GM23338 (cell line): ENCODE measurements at regions not wholly inside any gene's neighbourhood (a gene's known extent, or its start where the extent isn't known, plus 50 kb on each side); places are given as distances from the start of the nearest gene placed in this dataset.
"Not testable (repeated sequence)": the region's sequence is repeated elsewhere in the genome, so short reads cannot be mapped to it uniquely, and the experiment has no call there.

Experiments
- ATAC-seq: fragments of 200-7000 bp; cut with Tn5 transposase; 3 replicates; pipeline ENCODE4 v1.9.1; 2020
- DNase-seq: peaks from one replicate; pipeline ENCODE4 v3.0.0-alpha.2; 2015; ENCODE audit warnings: low spot score
- H2AFZ ChIP-seq: fragments of 200-600 bp; sonication (generic); 2 replicates; pipeline ENCODE4 v1.8.0; 2016; ENCODE audit warnings: antibody characterized with exemption, mild to moderate bottlenecking, moderate library complexity
- H3F3A ChIP-seq: fragments of 200-600 bp; sonication (generic); replicated peaks from 2 replicates; pipeline ENCODE4 v1.8.0; 2017; ENCODE audit warnings: antibody characterized with exemption, mixed run types, low read depth
- H3K27ac ChIP-seq: fragments of 200-600 bp; sonication (generic); 2 replicates; pipeline ENCODE4 v1.6.1; 2016; ENCODE audit warnings: low read depth
- H3K27me3 ChIP-seq: fragments of 200-600 bp; sonication (generic); 2 replicates; pipeline ENCODE4 v1.8.0; 2016; ENCODE audit warnings: mild to moderate bottlenecking, mixed run types, moderate library complexity; ENCODE audit not compliant: insufficient read depth
- H3K36me3 ChIP-seq: fragments of 200-600 bp; sonication (generic); 2 replicates; pipeline ENCODE4 v1.8.0; 2016; ENCODE audit warnings: mild to moderate bottlenecking; ENCODE audit not compliant: insufficient read depth
- H3K4me1 ChIP-seq: fragments of 200-600 bp; sonication (generic); 2 replicates; pipeline ENCODE4 v1.8.0; 2016; ENCODE audit warnings: mild to moderate bottlenecking, moderate library complexity; ENCODE audit not compliant: insufficient read depth
- H3K4me2 ChIP-seq: fragments of 200-600 bp; sonication (generic); 2 replicates; pipeline ENCODE4 v1.7.1; 2017; ENCODE audit warnings: mixed run types
- H3K4me3 ChIP-seq: fragments of 200-600 bp; sonication (generic); 2 replicates; pipeline ENCODE4 v1.6.1; 2016; ENCODE audit warnings: mixed run types
- H3K79me2 ChIP-seq: fragments of 200-600 bp; sonication (generic); replicated peaks from 2 replicates; pipeline ENCODE4 v1.8.0; 2017; ENCODE audit warnings: mild to moderate bottlenecking; ENCODE audit not compliant: insufficient read depth
- H3K9me2 ChIP-seq: fragments of 200-600 bp; sonication (generic); 2 replicates; pipeline ENCODE4 v1.8.0; 2017; ENCODE audit not compliant: insufficient read depth
- H4K20me1 ChIP-seq: fragments of 200-600 bp; sonication (generic); replicated peaks from 2 replicates; pipeline ENCODE4 v1.8.0; 2017; ENCODE audit warnings: mild to moderate bottlenecking; ENCODE audit not compliant: insufficient read depth
- H3K27ac Mint-ChIP-seq: 2 replicates; pipeline ENCODE4 v1.8.0; 2020; ENCODE audit warnings: inconsistent platforms, mild to moderate bottlenecking, moderate library complexity, mixed read lengths
- H3K27me3 Mint-ChIP-seq: 3 replicates; pipeline ENCODE4 v1.8.0; 2022; ENCODE audit warnings: low read depth, mild to moderate bottlenecking, moderate library complexity, mixed read lengths, inconsistent platforms; ENCODE audit not compliant: insufficient read depth, poor library complexity
- H3K36me3 Mint-ChIP-seq: 3 replicates; pipeline ENCODE4 v1.8.0; 2021; ENCODE audit warnings: low read depth, mild to moderate bottlenecking, inconsistent platforms, moderate library complexity, mixed read lengths
- H3K4me1 Mint-ChIP-seq: 3 replicates; pipeline ENCODE4 v1.8.0; 2020; ENCODE audit warnings: mild to moderate bottlenecking, inconsistent platforms, mixed read lengths
- H3K4me3 Mint-ChIP-seq: 3 replicates; pipeline ENCODE4 v1.8.0; 2021; ENCODE audit warnings: moderate library complexity, mild to moderate bottlenecking, inconsistent platforms, mixed read lengths
- H3K9me3 Mint-ChIP-seq: 3 replicates; pipeline ENCODE4 v1.8.0; 2020; ENCODE audit warnings: moderate library complexity, mild to moderate bottlenecking, inconsistent platforms, mixed read lengths

GRCh38 chr9:67492028-67492427 is 366.7 kb upstream of the ANKRD20A1 start:
- not testable (repeated sequence) for H3K27ac ChIP-seq, H3K9me3 Mint-ChIP-seq, H3K4me3 ChIP-seq, H3K36me3 Mint-ChIP-seq, DNase-seq, H3K36me3 ChIP-seq, H3K79me2 ChIP-seq, H3K27me3 Mint-ChIP-seq, ATAC-seq, H3K9me2 ChIP-seq, H3K4me1 ChIP-seq, H3F3A ChIP-seq, H3K27ac Mint-ChIP-seq, H3K4me2 ChIP-seq, H3K4me3 Mint-ChIP-seq, H4K20me1 ChIP-seq, H3K27me3 ChIP-seq, H2AFZ ChIP-seq, H3K4me1 Mint-ChIP-seq

GRCh38 chr9:67477465-67477864 is 381.3 kb upstream of the ANKRD20A1 start:
- not testable (repeated sequence) for ATAC-seq, H3K36me3 ChIP-seq, H3K9me2 ChIP-seq, H3K4me3 ChIP-seq, H3K27me3 ChIP-seq, H3K4me2 ChIP-seq, H3K79me2 ChIP-seq, H3K27ac ChIP-seq, H3K36me3 Mint-ChIP-seq, DNase-seq, H3K4me1 ChIP-seq, H3K27me3 Mint-ChIP-seq, H2AFZ ChIP-seq, H4K20me1 ChIP-seq, H3K4me1 Mint-ChIP-seq, H3K9me3 Mint-ChIP-seq, H3K27ac Mint-ChIP-seq, H3F3A ChIP-seq, H3K4me3 Mint-ChIP-seq

- not testable (repeated sequence) for H3K9me3 Mint-ChIP-seq, H3K27me3 Mint-ChIP-seq, H3K36me3 ChIP-seq, H3K79me2 ChIP-seq, H3K27me3 ChIP-seq, H3K27ac ChIP-seq, H3K9me2 ChIP-seq, H3K4me1 Mint-ChIP-seq, H3K4me1 ChIP-seq, DNase-seq, H3K27ac Mint-ChIP-seq, H3F3A ChIP-seq, ATAC-seq, H4K20me1 ChIP-seq, H3K4me3 ChIP-seq, H3K4me3 Mint-ChIP-seq, H3K36me3 Mint-ChIP-seq, H3K4me2 ChIP-seq, H2AFZ ChIP-seq
Measured at GRCh38 chr9:67470739-67471138, 388.0 kb upstream of the ANKRD20A1 start.

GRCh38 chr9:67468326-67468725 is 390.4 kb upstream of the ANKRD20A1 start:
- not testable (repeated sequence) for H3K27ac Mint-ChIP-seq, H3K27ac ChIP-seq, H3K79me2 ChIP-seq, H3K27me3 Mint-ChIP-seq, ATAC-seq, H3K36me3 ChIP-seq, H3K4me3 Mint-ChIP-seq, H3K27me3 ChIP-seq, H3F3A ChIP-seq, H3K4me1 Mint-ChIP-seq, H3K9me2 ChIP-seq, DNase-seq, H3K36me3 Mint-ChIP-seq, H3K4me3 ChIP-seq, H2AFZ ChIP-seq, H4K20me1 ChIP-seq, H3K9me3 Mint-ChIP-seq, H3K4me2 ChIP-seq, H3K4me1 ChIP-seq

GRCh38 chr9:67461796-67462757 is 396.7 kb upstream of the ANKRD20A1 start:
- not testable (repeated sequence) for H3K27ac ChIP-seq, H3K4me3 ChIP-seq, H3K4me1 Mint-ChIP-seq, H3K36me3 Mint-ChIP-seq, H3K27me3 ChIP-seq, H3K79me2 ChIP-seq, H3K9me3 Mint-ChIP-seq, H3K27ac Mint-ChIP-seq, H2AFZ ChIP-seq, H4K20me1 ChIP-seq, H3K4me3 Mint-ChIP-seq, H3K4me2 ChIP-seq, H3K4me1 ChIP-seq, H3K36me3 ChIP-seq, H3K9me2 ChIP-seq, DNase-seq, H3K27me3 Mint-ChIP-seq, H3F3A ChIP-seq
- peak; percentile 82 for ATAC-seq

GRCh38 chr9:67452941-67453340 is 405.8 kb upstream of the ANKRD20A1 start:
- H3K4me3 ChIP-seq, H3K27me3 ChIP-seq, H3K9me3 Mint-ChIP-seq, H3K4me2 ChIP-seq, H4K20me1 ChIP-seq, H3F3A ChIP-seq, H3K4me1 Mint-ChIP-seq, H3K27ac ChIP-seq, H3K27ac Mint-ChIP-seq, H3K9me2 ChIP-seq, H3K27me3 Mint-ChIP-seq, H3K4me1 ChIP-seq, H2AFZ ChIP-seq, H3K4me3 Mint-ChIP-seq, H3K36me3 Mint-ChIP-seq, H3K79me2 ChIP-seq, DNase-seq, H3K36me3 ChIP-seq: not testable (repeated sequence)
- ATAC-seq = peak; percentile 88
